AG04450 (cell line): ENCODE measurements at regions not wholly inside any gene's neighbourhood (a gene's known extent, or its start where the extent isn't known, plus 50 kb on each side); places are given as distances from the start of the nearest gene placed in this dataset.
"Not testable (repeated sequence)": the region's sequence is repeated elsewhere in the genome, so short reads cannot be mapped to it uniquely, and the experiment has no call there.

Experiments
- CTCF ChIA-PET: fragments of 300-600, 350-600 bp; formaldehyde crosslinking; extraction: SDS; loops from one replicate; lab custom pipeline; 2022; ENCODE audit warnings: antibody characterized with exemption, inconsistent platforms; lab: Charles Lee
- POLR2A ChIA-PET: fragments of 350-600 bp; formaldehyde crosslinking; extraction: SDS; loops from one replicate; lab custom pipeline; 2021; ENCODE audit warnings: antibody characterized with exemption, inconsistent platforms; lab: Yijun Ruan, JAX
- DNase-seq: peaks from one replicate; pipeline ENCODE4 v3.0.0-alpha.2; 2011; ENCODE audit warnings: low read depth, low spot score
- H3K27ac ChIP-seq: one replicate; pipeline ENCODE4 v1.5.1; 2012; ENCODE audit warnings: low read depth, low read length, control low read depth
- H3K27me3 ChIP-seq: one replicate; pipeline ENCODE4 v1.6.0; 2012; ENCODE audit warnings: low read length; ENCODE audit not compliant: control insufficient read depth, insufficient read depth
- H3K4me3 ChIP-seq: 2 replicates; pipeline ENCODE4 v1.5.1; 2011; ENCODE audit warnings: mild to moderate bottlenecking, low read depth, low read length, control low read depth
- H3K9me3 ChIP-seq: 2 replicates; pipeline ENCODE4 v1.5.1; 2012; ENCODE audit warnings: low read length; ENCODE audit not compliant: control insufficient read depth, insufficient read depth
- CTCF ChIP-seq: IDR thresholded peaks from 2 replicates; pipeline ENCODE4 v1.5.1; 2011; ENCODE audit warnings: low read depth, low read length, control low read depth, inconsistent platforms

GRCh38 chr15:24311692-24312091 is 363.9 kb upstream of the NPAP1 start:
- H3K9me3 ChIP-seq, H3K4me3 ChIP-seq, DNase-seq, CTCF ChIA-PET, H3K27me3 ChIP-seq, H3K27ac ChIP-seq, POLR2A ChIA-PET: not testable (repeated sequence)

GRCh38 chr15:24316326-24316725 is 359.2 kb upstream of the NPAP1 start:
- H3K27ac ChIP-seq, H3K4me3 ChIP-seq, CTCF ChIA-PET, H3K9me3 ChIP-seq, H3K27me3 ChIP-seq, DNase-seq, POLR2A ChIA-PET: not testable (repeated sequence)

GRCh38 chr15:24318981-24319380 is 356.6 kb upstream of the NPAP1 start:
- CTCF ChIA-PET: no interaction called here

GRCh38 chr15:24324096-24324495 is 351.5 kb upstream of the NPAP1 start:
- POLR2A ChIA-PET, H3K27ac ChIP-seq, H3K9me3 ChIP-seq, CTCF ChIA-PET, DNase-seq, H3K4me3 ChIP-seq, H3K27me3 ChIP-seq: not testable (repeated sequence)

More at GRCh38 chr15:24318981-24319380, 356.6 kb upstream of the NPAP1 start:
- Histone ChIP-seq H3K9me3 (no peaks in the 10 kb centered on the region), H3K27ac (no peak overlapping the region), H3K4me3 (no peak overlapping the region), H3K27me3 (no peaks in the 10 kb centered on the region)
- DNase-seq: no peak
- POLR2A ChIA-PET: no interaction called here
- no peak for TF ChIP-seq CTCF

- H3K27me3 ChIP-seq, H3K27ac ChIP-seq, CTCF ChIA-PET, H3K4me3 ChIP-seq, DNase-seq, H3K9me3 ChIP-seq, POLR2A ChIA-PET: not testable (repeated sequence)
Measured at GRCh38 chr15:24326513-24326912, 349.1 kb upstream of the NPAP1 start.

- H3K27me3 ChIP-seq, POLR2A ChIA-PET, H3K9me3 ChIP-seq, H3K27ac ChIP-seq, DNase-seq, H3K4me3 ChIP-seq, CTCF ChIA-PET: not testable (repeated sequence)
Measured at GRCh38 chr15:24331964-24332363, 343.6 kb upstream of the NPAP1 start.

- H3K4me3 ChIP-seq, H3K27me3 ChIP-seq, H3K27ac ChIP-seq, H3K9me3 ChIP-seq, CTCF ChIA-PET, DNase-seq, POLR2A ChIA-PET: not testable (repeated sequence)
Measured at GRCh38 chr15:24341876-24342275, 333.7 kb upstream of the NPAP1 start.

GRCh38 chr15:24352777-24353176 is 322.8 kb upstream of the NPAP1 start:
- H3K9me3 ChIP-seq, H3K27ac ChIP-seq, H3K4me3 ChIP-seq, H3K27me3 ChIP-seq, DNase-seq, CTCF ChIA-PET, POLR2A ChIA-PET: not testable (repeated sequence)

- H3K27ac ChIP-seq, POLR2A ChIA-PET, DNase-seq, H3K9me3 ChIP-seq, CTCF ChIA-PET, H3K4me3 ChIP-seq, H3K27me3 ChIP-seq: not testable (repeated sequence)
Measured at GRCh38 chr15:24381103-24381502, 294.5 kb upstream of the NPAP1 start.

- H3K27me3 ChIP-seq, POLR2A ChIA-PET, H3K27ac ChIP-seq, H3K4me3 ChIP-seq, CTCF ChIA-PET, DNase-seq, H3K9me3 ChIP-seq: not testable (repeated sequence)
Measured at GRCh38 chr15:24385258-24385657, 290.3 kb upstream of the NPAP1 start.
